ENCODE measurements at regions not wholly inside any gene's neighbourhood (a gene's known extent, or its start where the extent isn't known, plus 50 kb on each side); places are given as distances from the start of the nearest gene placed in this dataset.

DNA sequence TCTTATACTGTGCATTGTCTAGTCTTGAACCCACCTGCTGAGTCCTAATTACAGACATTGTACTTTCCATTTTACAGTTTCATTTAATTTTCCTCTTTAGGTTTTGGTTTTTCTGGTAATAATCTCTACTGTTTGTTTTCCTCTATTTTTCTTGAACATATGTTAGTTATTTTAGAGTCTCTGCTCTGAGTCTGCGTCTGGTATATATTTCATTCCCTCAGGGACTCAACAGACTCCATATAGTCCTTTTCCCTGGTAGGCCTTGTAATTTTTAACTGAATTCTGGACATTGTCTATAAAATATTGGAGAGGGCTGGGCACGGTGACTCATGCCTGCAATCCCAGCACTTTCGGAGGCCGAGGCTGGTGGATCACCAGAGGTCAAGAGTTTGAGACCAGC is 121.8 kb upstream of the STOX2 start:
- TF ChIP-seq, protein P1, sequence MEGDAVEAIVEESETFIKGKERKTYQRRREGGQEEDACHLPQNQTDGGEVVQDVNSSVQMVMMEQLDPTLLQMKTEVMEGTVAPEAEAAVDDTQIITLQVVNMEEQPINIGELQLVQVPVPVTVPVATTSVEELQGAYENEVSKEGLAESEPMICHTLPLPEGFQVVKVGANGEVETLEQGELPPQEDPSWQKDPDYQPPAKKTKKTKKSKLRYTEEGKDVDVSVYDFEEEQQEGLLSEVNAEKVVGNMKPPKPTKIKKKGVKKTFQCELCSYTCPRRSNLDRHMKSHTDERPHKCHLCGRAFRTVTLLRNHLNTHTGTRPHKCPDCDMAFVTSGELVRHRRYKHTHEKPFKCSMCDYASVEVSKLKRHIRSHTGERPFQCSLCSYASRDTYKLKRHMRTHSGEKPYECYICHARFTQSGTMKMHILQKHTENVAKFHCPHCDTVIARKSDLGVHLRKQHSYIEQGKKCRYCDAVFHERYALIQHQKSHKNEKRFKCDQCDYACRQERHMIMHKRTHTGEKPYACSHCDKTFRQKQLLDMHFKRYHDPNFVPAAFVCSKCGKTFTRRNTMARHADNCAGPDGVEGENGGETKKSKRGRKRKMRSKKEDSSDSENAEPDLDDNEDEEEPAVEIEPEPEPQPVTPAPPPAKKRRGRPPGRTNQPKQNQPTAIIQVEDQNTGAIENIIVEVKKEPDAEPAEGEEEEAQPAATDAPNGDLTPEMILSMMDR (IDR thresholded peaks at IDR 0.05), result no peak
- no peak for TF ChIP-seq POLR2AphosphoS5 (IDR thresholded peaks at IDR 0.05)
- TF ChIP-seq POLR2A (IDR thresholded peaks at IDR 0.05; ENCODE audit: low read depth), result no peak
- TF ChIP-seq EP300 (IDR thresholded peaks at IDR 0.05), result no peak
